ENCODE measurements at regions not wholly inside any gene's neighbourhood (a gene's known extent, or its start where the extent isn't known, plus 50 kb on each side); places are given as distances from the start of the nearest gene placed in this dataset.
A peak's percentile ranks its signal among the peaks of the same experiment; 100 is the strongest.
"Not testable (repeated sequence)": the region's sequence is repeated elsewhere in the genome, so short reads cannot be mapped to it uniquely, and the experiment has no call there.

DNA sequence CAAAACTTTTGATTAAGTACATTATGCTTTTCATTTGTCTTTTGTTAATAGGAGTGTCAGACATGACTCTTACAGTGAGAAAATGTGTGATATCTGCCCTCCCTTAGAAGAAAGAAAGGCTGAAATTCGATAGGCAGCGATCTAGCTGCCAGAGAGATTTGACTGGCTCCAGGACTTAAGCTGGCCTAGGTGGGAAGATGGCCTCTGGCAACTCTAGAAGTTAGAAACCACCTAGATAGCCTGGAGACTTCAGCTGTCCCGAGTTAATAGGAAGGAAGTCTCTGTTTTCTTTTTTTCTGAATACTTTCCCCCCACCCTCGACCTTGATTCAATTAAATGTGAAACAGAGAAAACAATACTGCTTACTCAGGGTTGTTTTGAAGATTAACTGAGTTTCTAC lies 1194.7 kb upstream of the CRIM1 start:
- DNase-seq (ENCODE audit: low spot score): no peak

DNA sequence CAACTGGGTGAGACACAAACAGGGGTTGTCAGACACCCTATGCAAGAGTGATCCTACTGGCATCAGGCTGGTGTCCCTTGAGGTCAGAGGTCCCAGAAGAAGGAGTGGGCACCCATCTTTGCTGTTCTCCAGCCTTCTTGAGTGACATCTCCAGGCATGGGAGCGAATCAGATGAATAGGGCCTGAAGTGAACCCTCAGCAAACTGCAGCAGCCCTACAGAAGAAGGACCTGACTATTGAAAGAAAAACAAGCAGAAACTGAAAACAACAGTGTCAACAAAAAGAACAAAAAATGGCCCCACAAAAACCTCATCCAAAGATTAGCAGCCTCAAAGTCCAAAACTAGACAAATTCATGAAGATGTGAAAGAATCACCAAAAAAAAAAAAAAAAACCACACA lies 1229.7 kb upstream of the CRIM1 start:
- DNase-seq (ENCODE audit: low spot score): no peak

DNA sequence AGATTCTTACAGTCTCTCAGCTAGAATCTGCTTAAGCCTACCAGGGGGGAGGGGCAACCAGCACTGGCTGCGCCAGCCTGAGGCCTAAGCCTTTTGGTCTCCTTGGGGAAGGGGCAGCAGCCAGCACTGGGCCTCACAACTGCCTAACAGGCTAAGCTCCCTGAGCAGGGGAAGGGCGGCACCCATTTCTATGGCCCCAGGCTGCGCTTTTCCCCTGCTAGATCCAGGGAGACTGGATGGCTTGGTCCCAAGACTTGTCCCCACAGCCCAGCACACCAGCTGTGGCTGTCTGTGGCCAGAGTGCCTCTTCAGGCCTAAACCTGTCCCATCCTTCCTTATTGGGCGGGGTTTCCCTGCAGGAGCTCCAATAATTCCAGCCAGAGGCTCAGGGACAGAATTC lies 1230.3 kb upstream of the CRIM1 start:
- no peak for DNase-seq (ENCODE audit: low spot score)

DNA sequence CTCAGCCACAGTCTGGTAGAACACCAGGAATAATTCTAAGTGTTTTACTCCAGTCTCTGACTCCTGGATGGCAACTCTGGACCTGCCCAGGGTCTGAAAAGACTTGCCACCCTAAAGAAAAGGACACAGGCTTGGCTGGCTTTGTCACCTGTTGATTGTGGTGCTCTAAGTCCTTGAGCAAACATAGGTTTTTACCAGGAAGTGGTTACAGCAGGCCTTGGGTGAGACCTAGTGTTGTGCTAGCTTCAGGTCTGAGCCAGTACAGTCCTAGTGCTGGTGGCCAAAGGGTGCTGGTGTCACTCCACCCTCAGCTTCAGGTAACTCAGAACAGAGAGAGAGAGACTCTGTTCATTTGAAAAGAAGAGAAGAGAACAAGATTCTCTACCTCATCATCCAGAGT lies 1239.4 kb upstream of the CRIM1 start:
- peak; percentile 11 for DNase-seq (ENCODE audit: low spot score)

DNA sequence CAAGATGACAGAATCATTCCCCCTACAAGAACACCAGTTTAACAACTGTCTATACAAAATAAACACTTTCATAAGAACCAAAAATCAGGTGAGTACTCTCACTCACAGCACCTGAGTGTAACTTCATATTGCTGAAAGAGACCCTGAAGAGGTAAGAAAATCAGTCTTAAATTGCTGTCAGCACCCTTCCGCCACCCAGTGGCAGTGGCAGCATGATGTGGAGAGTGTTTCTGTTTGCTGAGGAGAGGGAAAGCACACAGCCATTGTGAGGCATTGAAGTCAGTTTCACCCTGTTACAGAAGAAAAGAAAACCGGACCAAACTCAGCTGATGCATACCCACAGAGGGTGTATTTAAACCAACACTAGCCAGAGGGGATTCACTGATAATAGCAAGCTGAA lies 1240.8 kb upstream of the CRIM1 start:
- peak; percentile 32 for DNase-seq (ENCODE audit: low spot score)

DNA sequence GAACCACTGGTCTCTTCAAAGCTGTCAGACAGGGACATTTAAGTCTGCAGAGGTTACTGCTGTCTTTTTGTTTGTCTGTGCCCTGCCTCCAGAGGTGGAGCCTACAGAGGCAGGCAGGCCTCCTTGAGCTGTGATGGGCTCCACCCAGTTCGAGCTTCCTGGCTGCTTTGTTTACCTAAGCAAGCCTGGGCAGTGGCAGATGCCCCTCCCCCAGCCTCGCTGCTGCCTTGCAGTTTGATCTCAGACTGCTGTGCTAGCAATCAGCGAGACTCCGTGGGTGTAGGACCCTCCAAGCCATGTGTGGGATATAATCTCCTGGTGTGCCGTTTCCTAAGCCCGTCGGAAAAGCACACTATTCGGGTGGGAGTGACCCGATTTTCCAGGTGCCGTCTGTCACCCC lies 1243.2 kb upstream of the CRIM1 start:
- not testable (repeated sequence) for DNase-seq (ENCODE audit: low spot score)

DNA sequence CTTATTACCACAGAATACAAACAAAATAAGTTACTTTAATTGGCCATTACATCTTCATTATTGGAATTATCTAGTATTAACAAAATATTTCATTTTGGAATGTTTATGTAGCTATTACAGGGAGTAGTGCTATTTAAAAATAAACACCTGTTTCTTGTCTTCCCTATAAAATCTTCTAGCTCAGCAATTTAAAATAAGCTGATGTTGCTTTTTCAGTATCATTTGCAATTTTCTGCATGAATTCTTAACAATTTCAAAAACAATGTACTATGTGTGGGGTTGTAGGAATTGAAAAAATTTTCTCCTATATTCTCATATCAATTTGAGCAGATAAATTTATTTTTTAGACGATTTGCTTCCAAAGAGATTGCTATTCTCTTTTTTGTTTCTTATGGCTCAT lies 1251.3 kb upstream of the CRIM1 start:
- DNase-seq (ENCODE audit: low spot score): no peak

DNA sequence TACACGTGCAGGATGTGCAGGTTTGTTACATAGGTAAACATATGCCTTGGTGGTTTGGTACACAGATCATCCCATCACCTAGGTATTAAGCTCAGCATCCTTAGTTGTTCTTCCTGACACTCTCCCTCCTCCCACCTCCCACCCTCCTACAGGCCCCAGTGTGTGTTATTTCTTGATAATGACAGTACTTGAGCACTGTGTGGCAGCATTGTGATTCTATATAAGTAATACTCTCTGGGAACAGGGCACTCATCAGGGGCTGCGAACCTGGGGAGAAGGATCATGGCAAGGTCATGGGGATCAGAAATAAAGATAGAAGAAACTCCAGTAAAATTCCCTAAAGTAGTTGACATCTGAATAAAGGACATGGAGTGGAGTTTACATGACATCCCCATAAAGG lies 1256.2 kb upstream of the CRIM1 start:
- peak; percentile 21 for DNase-seq (ENCODE audit: low spot score)

DNA sequence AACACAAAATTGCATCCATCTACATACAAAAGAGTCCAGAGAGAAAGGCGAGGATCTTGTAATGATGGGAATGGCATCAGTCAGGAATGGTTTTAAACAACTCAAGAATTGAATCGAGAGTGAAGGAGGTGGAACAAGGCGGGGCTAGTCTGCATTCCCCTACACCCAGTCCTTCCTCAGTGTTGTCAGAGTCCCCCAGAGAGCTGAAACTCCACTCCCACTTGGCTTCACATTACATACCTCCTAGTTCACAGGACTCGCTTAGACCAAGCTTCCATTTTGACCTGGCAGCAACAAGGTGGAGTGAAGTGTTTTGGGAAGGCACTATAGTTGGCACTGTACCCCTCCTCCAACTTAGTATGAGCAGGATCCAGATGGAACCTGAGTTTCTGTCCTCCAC lies 1273.5 kb upstream of the CRIM1 start:
- DNase-seq (ENCODE audit: low spot score): no peak

DNA sequence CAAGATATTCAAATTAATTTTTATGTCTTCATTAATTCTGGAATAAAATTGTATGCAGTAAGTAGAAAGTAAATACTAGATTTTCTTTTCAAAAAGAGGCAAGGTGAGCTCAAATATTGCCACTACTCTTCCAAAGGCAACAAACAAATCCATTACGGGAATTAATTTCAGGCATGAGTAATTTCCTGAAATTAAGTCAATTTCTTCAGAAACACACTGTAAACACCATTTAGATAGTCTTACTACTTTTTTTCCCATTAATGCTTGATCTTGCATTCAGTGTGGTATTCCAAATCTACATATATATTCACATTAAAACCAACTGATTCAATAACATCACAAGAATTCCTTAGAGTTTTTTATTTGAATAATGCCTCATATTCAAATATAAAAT lies 1274.0 kb upstream of the CRIM1 start:
- DNase-seq (ENCODE audit: low spot score): no peak

DNA sequence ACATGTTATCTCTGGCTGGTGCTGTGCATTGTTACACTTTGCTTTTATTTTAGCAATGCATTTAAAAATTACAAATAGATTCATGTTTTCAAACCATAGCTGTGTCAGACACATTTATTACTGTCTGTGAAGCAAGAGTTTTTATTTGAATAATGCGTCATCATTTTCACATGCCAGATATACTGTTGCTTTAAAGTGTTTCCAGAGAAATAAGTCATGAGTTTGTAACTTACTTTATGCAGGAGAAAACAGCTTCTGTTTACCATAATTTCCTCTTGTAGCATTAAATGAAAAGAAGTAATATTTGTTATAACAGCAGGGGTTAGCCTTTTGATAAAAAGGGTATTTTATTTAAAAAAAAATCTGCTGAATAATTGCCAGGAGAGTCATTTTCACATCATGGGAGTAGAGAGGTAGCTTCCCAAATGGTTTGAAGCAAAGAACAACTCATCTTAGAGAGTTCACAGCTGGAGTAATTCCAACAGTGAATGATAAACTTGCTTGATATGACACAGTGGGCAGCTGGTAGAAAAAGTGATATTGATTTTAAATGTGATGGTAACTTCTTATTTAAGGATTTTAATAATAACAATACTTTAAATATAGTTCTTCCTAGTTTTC lies 1274.5 kb upstream of the CRIM1 start:
- DNase-seq (ENCODE audit: low spot score): no peak

DNA sequence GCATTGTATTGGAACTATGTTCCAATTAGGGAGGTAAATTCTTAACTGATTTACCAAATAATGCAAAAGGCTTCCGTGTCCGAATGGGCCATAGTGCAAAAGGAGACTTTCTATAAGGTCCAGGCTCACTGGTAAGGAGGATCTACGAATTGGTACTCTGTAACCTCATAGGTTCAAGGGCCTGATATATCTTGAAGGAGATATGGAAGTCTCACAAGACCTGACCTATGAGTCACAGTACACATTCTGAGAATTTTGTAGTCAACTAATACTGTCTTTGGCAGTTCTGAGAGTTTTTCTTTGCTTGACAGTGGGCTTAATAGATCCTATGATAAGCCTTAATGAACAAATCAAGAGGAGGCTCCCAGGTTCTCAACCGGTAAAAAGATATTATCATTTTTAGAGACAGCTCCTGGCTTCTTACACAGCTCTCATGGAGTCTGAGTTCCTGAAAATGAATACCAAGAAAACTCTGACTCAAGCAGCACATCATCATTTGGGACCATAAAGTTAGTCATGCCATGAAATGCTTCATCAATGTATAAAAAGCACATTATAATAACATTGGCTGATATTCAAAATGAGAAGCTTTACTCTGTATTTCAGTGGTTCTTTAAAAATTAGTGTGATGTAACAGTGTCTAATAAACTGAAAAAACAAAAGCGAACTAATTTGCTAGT lies 1275.2 kb upstream of the CRIM1 start:
- no peak for DNase-seq (ENCODE audit: low spot score)

DNA sequence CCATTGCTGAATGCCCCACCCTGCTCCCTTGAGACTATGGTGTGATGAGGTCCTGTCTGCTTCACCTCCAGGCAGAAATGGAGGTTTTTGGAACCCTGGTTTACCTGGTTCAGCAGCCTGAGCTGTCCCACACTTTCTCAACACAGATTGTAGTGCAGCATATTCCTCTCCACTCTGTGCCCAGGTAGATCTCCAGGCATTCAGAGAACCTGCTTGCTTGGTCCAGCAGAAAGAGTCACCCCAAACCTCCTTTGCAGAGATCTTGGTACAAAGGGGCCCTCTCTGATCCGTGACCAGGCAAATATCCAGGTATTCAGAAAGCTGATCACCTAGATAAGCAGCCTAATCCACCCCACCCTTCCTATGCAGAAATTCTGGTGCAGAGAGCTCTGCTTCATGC lies 1288.2 kb upstream of the CRIM1 start:
- DNase-seq (ENCODE audit: low spot score): no peak

DNA sequence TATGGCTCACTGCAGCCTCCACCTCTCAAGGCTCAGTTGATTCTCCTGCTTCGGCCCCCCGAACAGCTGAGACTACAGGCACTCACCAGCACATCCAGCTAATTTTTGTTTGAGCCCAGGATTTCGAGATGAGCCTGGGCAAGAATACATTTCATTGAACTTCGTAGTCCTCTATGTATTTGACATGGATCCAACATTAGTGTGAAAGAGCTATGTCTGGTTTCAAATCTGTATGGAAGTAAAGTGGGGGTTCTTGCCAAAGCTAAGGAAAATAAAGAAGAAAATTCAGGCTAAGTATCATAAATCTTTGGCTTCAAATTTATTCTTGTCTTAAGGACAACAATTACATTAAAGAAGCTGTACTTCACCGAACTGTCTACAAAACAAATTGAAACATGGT lies 1291.7 kb upstream of the CRIM1 start:
- no peak for DNase-seq (ENCODE audit: low spot score)

DNA sequence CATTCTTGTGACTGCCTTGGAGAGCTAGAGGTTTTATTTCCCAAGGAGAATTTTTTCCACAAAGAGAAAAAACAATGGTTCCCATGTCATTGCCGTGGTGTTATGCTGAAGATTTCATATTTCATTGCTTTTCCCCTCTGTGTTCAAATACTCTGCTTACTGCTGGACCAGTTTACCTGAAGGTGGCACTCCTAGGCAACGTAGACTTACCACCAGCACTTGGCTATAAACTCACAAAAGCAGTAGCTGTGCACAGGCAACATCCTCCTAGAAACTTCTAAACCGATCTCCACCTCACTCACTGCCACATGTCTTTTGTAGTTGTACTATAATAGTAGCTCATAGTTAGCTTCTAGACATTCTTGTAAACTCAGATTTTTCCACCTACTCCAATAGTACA lies 1319.7 kb upstream of the CRIM1 start:
- peak; percentile 42 for DNase-seq (ENCODE audit: low spot score)

DNA sequence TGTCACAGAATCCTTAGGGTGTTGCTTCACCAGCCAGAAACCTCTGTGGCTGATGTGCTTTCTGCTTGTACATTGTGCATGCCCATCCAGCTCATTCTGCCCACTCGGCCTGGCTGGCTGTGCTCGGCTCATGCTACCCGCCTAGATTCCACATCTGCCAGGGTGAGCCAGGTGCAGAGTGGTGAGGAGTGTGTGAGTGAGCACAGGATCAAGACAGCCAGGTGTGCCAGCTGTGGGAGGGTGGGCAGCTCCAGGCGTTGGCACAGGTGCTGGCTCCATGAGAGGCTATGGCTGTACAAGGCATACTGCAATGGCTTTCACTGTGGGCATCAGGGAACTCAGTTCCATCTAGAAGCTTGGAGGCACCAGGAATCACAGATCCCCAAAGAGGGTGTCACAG lies 1321.8 kb upstream of the CRIM1 start:
- no peak for DNase-seq (ENCODE audit: low spot score)

DNA sequence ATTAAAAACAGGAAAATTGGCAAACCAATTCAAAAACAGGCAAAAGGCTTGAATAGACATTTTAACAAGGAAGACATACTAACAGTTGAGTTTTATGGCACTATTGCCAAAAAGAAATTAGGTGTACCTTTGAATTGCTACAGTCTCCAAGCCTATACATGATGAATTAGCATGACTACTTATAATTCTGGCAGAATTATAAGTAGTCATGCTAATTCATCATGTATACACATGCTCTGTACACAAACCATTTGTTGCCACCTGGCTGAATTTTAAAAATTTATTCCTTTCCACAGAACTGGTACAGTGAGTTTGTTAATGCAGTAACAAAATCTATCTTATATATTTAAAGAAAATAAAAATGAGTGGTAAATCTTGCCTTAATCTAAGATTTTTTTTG lies 1332.0 kb upstream of the CRIM1 start:
- no peak for DNase-seq (ENCODE audit: low spot score)

DNA sequence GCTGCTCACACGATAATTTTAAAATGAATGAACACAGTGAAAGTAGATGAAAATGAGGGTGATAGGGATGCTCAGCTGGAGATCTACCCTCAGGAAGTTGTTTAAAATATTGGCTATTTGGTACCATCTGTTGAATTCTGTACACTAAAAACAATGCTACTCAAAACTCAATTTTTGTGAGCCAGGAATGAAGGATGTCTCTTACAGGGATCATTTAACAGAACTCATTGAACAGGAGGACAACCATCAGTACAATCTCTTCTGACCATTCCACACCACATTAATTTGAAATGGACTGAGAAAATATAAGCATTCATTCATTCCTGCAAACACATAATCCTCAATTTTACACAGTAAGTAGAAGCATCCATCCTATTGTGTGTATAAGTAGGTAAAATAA lies 1355.1 kb upstream of the CRIM1 start:
- no peak for DNase-seq (ENCODE audit: low spot score)

DNA sequence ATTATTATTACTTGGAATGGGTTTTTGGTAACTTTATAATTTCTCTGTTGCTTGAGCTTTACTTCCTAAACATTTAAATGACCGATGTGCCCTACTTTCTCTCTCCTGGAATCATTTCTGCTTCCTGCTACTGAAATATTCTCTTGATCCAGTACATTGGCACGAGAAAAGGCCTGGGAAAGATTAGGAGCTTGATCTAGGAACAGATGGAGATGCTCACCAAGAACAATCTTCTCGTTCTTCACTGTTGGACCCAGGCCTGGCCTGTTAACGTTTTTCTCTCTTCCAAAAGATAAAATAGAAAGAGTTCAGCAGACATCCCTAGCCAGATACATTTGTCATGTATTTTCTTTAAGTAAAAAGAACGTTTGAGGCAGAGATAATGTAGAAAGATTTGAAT lies 1356.8 kb upstream of the CRIM1 start:
- DNase-seq (ENCODE audit: low spot score): no peak

DNA sequence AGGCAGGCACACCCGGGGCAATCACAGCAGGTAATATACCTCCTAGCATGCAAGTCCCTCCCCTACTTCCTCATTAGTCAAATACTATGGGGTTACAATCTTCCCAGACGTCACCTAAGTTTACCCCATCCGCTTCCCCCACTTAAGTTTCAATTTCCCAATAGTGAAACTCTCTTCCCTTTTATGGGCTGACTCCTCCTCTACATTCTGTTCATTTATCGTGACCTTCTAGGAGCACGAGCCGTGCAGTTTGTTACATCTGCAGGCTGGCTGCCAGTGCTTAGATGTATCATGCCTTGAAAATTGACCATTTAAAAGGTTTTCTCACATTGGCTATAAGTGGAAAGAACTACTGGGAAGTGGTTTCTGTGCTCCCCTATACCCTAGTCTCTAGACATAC lies 1357.8 kb upstream of the CRIM1 start:
- DNase-seq (ENCODE audit: low spot score): no peak

DNA sequence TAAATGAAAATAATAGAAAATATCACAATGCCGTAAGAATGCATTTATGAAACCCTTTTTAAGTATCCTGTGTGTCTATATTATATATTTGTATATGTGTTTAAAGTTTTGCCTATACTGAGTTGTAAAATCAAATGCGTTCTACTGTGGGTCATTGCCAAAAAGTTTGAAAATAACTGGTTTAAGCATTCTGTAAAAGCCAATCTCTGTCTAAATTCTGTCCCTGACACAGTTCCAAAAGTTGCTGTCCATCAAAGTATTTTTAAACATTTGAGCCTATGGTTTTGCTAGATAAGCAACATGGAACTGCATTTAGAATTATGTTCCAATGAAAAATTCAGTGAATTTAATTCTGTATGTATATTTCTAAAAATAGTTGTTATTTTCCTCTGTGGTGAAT lies 1360.4 kb upstream of the CRIM1 start:
- no peak for DNase-seq (ENCODE audit: low spot score)

DNA sequence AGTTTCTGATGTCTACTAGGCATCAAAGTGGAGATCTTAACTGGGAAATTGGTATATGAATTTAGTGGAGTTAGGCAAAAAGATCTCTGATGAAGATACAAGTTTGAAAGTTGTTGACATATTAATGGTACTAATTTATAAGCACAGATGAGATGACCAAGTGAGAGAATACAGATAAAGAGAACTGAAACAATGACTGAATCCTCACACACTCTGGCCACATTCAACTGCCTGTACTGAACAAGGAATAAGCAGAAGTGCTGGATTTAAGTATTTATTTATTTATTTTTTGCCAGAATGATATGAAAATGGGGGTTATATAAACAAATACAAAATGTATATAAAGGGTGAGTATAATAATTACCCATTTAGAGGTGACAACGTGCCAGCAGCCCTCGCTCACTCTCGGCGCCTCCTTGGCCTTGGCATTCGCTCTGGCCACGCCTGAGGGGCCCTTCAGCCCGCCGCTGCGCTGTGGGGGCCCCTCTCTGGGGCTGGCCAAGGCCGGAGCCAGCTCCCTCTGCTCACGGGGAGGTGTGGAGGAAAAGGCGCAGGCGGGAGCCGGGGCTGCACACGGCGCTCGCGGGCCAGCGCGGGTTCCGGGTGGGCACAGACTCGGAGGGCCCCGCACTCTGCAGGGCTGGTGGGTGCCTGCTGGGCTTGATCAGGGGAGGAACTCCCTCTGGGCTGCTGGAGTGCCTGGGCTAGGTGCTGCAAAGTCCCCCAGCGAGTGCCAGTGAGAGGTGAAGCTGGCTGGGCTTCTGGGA lies 1363.9 kb upstream of the CRIM1 start:
- no peak for DNase-seq (ENCODE audit: low spot score)

DNA sequence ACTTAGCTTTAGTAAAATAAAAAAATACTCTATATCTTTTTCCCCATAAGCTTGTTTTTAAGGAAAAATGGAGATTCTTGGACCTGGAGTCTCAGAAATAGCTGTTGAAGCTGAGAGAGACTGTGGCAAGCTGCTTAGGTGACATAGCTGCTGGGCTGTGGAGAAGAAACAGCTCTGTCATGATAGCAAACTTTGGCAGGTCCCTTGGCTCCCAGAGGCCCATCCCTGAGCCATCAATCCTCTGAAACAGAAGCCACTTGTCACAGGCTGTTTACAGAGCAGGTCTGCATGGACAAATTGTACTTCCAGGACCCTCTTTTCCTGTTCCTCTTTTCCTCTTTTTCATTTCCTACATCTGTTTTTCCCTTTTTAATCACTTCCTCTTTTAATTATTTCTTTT lies 1370.1 kb upstream of the CRIM1 start:
- DNase-seq (ENCODE audit: low spot score): no peak
